IMR-90 (cell line): ENCODE measurements at regions not wholly inside any gene's neighbourhood (a gene's known extent, or its start where the extent isn't known, plus 50 kb on each side); places are given as distances from the start of the nearest gene placed in this dataset.

Source experiments
- ATAC-seq: fragments of 200-7000 bp; cut with Tn5 transposase; 2 replicates; pipeline ENCODE4 v1.9.1; 2020; ENCODE audit warnings: low read depth, mild to moderate bottlenecking, moderate library complexity
- BruUV-seq: library from RNA; stranded (reverse); fragments of 400-500 nt; replicated peaks from 2 replicates; lab custom pipeline; 2021; lab: Mats Ljungman, UMichigan
- CTCF ChIA-PET: fragments of 300-600 bp; formaldehyde crosslinking; extraction: SDS; loops from one replicate; lab custom pipeline; 2021; ENCODE audit warnings: antibody characterized with exemption; lab: Yijun Ruan, JAX
- POLR2A ChIA-PET: fragments of 300-600 bp; sonication (Branson Sonifier 250); formaldehyde crosslinking; loops from one replicate; lab custom pipeline; 2022; ENCODE audit warnings: antibody characterized with exemption; ENCODE audit not compliant: unreplicated experiment; lab: Charles Lee
- DNase-seq: peaks from one replicate; pipeline ENCODE4 v3.0.0; 2013
- H2AFZ ChIP-seq: replicated peaks from 2 replicates; pipeline ENCODE3; 2013; ENCODE audit warnings: low read length, mild to moderate bottlenecking; ENCODE audit not compliant: poor library complexity
- H2AK5ac ChIP-seq: 2 replicates; pipeline ENCODE4 v1.6.1; 2013; ENCODE audit warnings: low read depth, low read length, inconsistent platforms
- H2AK9ac ChIP-seq: replicated peaks from 2 replicates; pipeline ENCODE3; 2013; ENCODE audit warnings: mild to moderate bottlenecking, low read depth, low read length, moderate library complexity; ENCODE audit not compliant: poor library complexity
- H2BK120ac ChIP-seq: 2 replicates; pipeline ENCODE4 v1.6.1; 2013; ENCODE audit warnings: low read depth, low read length, inconsistent platforms
- H2BK15ac ChIP-seq: 3 replicates; pipeline ENCODE4 v1.6.1; 2013; ENCODE audit warnings: low read depth, low read length, inconsistent platforms
- H2BK20ac ChIP-seq: 2 replicates; pipeline ENCODE4 v1.6.1; 2013; ENCODE audit warnings: low read depth, mild to moderate bottlenecking, inconsistent platforms, low read length, moderate library complexity
- H2BK5ac ChIP-seq: 2 replicates; pipeline ENCODE4 v1.6.1; 2013; ENCODE audit warnings: mild to moderate bottlenecking, low read depth, low read length, inconsistent platforms; ENCODE audit not compliant: poor library complexity, severe bottlenecking
- H3K14ac ChIP-seq: replicated peaks from 2 replicates; pipeline ENCODE4 v1.6.1; 2013; ENCODE audit warnings: low read depth, low read length, inconsistent platforms
- H3K18ac ChIP-seq: 2 replicates; pipeline ENCODE4 v1.6.1; 2013; ENCODE audit warnings: low read depth, low read length, control low read depth
- H3K23ac ChIP-seq: 2 replicates; pipeline ENCODE4 v1.6.1; 2013; ENCODE audit warnings: low read depth, low read length, inconsistent platforms
- H3K27ac ChIP-seq: 2 replicates; pipeline ENCODE4 v1.5.1; 2013; ENCODE audit warnings: mild to moderate bottlenecking, control low read depth, low read length; ENCODE audit not compliant: insufficient read depth
- H3K27me3 ChIP-seq: 2 replicates; pipeline ENCODE4 v1.6.1; 2013; ENCODE audit warnings: low read length; ENCODE audit not compliant: control insufficient read depth, insufficient read depth
- H3K36me3 ChIP-seq: 2 replicates; pipeline ENCODE4 v1.6.1; 2013; ENCODE audit warnings: low read length, mixed read lengths; ENCODE audit not compliant: control insufficient read depth, insufficient read depth
- H3K4ac ChIP-seq: 2 replicates; pipeline ENCODE4 v1.6.1; 2013; ENCODE audit warnings: low read depth, low read length, inconsistent platforms
- H3K4me1 ChIP-seq: 2 replicates; pipeline ENCODE4 v1.6.1; 2013; ENCODE audit warnings: low read length, mixed read lengths; ENCODE audit not compliant: control insufficient read depth, insufficient read depth
- H3K4me2 ChIP-seq: 2 replicates; pipeline ENCODE4 v1.6.1; 2013; ENCODE audit warnings: low read depth, mild to moderate bottlenecking, control low read depth, low read length, moderate library complexity
- H3K4me3 ChIP-seq: 2 replicates; pipeline ENCODE4 v1.5.1; 2013; ENCODE audit warnings: low read depth, mild to moderate bottlenecking, control low read depth, low read length, moderate library complexity; ENCODE audit not compliant: insufficient read depth
- H3K56ac ChIP-seq: 2 replicates; pipeline ENCODE4 v1.6.1; 2013; ENCODE audit warnings: low read length, inconsistent platforms; ENCODE audit not compliant: insufficient read depth; ENCODE audit errors: extremely low read depth
- H3K79me1 ChIP-seq, 2 experiments: 2 replicates each; pipeline ENCODE4 v1.6.1; 2013; ENCODE audit warnings: low read length in 2 of 2, inconsistent platforms in 1 of 2, low read depth in 1 of 2
- H3K9ac ChIP-seq: 2 replicates; pipeline ENCODE4 v1.6.1; 2013; ENCODE audit warnings: low read depth, low read length, control low read depth
- H3K9me1 ChIP-seq: 2 replicates; pipeline ENCODE4 v1.6.1; 2013; ENCODE audit warnings: low read length, inconsistent platforms; ENCODE audit not compliant: insufficient read depth
- H3K9me3 ChIP-seq: 2 replicates; pipeline ENCODE4 v1.6.1; 2013; ENCODE audit warnings: low read length; ENCODE audit not compliant: control insufficient read depth, insufficient read depth
- H4K20me1 ChIP-seq: 2 replicates; pipeline ENCODE4 v1.6.1; 2013; ENCODE audit warnings: low read length, inconsistent platforms; ENCODE audit not compliant: insufficient read depth
- H4K5ac ChIP-seq: 2 replicates; pipeline ENCODE4 v1.6.1; 2013; ENCODE audit warnings: mild to moderate bottlenecking, low read depth, low read length, control low read depth
- H4K8ac ChIP-seq, 2 experiments: 2 replicates each; pipeline ENCODE4 v1.6.1; 2013; ENCODE audit warnings: low read depth in 2 of 2, low read length in 2 of 2, control low read depth in 1 of 2, inconsistent platforms in 1 of 2
- H4K91ac ChIP-seq: 2 replicates; pipeline ENCODE4 v1.6.1; 2013; ENCODE audit warnings: low read depth, low read length, inconsistent platforms; ENCODE audit not compliant: insufficient read depth
- CEBPB ChIP-seq: IDR thresholded peaks from 2 replicates; pipeline ENCODE4 v1.6.1; 2012; ENCODE audit warnings: low read depth, low read length, improper control_type of control experiment
- USF2 ChIP-seq: fragments of 150-350 bp; IDR thresholded peaks from 2 replicates; pipeline ENCODE4 v1.6.1; 2017; ENCODE audit warnings: mild to moderate bottlenecking, antibody characterized with exemption, low read length, low read depth
- WGBS, 2 experiments: methylation state at CpG; one replicate each; pipeline versions ENCODE4 v1.1.5 to v1.1.7; 2013; ENCODE audit warnings: missing lambda C conversion rate in 2 of 2; ENCODE audit not compliant: insufficient read length in 1 of 2; ENCODE audit errors: extremely low coverage in 2 of 2; 5-methylcytosine and 5-hydroxymethylcytosine counted together
- dilution Hi-C: fragments of 300-500 bp; cut with HindIII; formaldehyde crosslinking; loops from one replicate; pipeline ENCODE4 v1.14.3; 2018; ENCODE audit warnings: low sequenced_read_pairs; ENCODE audit not compliant: unreplicated experiment
- in situ Hi-C: fragments of 300-500 bp; cut with MboI; formaldehyde crosslinking; loops from 3 replicates; pipeline ENCODE4 v1.14.3; 2019; ENCODE audit warnings: low sequenced_read_pairs, inconsistent platforms, mixed read lengths
- intact Hi-C: fragments of 100-400 bp; cut with micrococcal nuclease; formaldehyde crosslinking; loops from 2 replicates; pipeline ENCODE4 v1.10.0; 2022

DNA sequence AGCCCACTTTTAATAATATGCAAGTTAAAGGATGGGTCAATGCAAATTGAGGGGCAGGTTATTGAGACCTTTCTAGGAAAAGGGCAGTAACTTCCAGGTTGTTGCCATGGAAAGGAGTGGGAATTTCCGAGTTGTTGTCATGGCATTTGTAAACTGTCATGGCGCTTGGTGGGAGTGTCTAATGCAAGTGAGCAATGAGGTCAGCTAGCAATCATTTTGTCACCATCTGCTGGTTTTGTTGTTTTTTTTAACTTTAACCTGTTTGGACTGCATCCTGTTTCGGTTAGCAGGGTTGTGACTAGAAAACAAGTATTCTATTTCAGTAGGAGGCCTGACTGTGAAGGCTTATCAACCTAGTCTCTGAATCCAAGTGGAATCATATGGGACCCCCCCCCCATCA is 85.8 kb upstream of the TSPAN11 start:
- H3K14ac ChIP-seq = no peak overlapping the region
- TF ChIP-seq CEBPB (no peak), USF2 (no peak)
- dilution Hi-C loops (no loop called here), intact Hi-C loops (loop anchor here (10.0 kb wide), 2 partner anchors 434 to 1536 kb away; no protein-coding TSS in a partner anchor), in situ Hi-C loops (loop anchor here (25.0 kb wide), 1 partner anchor 1753 kb away; no protein-coding TSS in a partner anchor)
- WGBS, 2 experiments = no CpG with 5 or more reads among the region's 3 CpGs
- peaks cover 33% of the 10 kb centered on the region for H3K27me3 ChIP-seq
- H3K36me3 ChIP-seq = no peaks in the 10 kb centered on the region
- H3K4ac ChIP-seq = no peak overlapping the region
- no peaks in the 10 kb centered on the region for H3K9me1 ChIP-seq
- no peak overlapping the region for H4K8ac ChIP-seq
- no peaks in the 10 kb centered on the region for H4K20me1 ChIP-seq
- no peak overlapping the region for H3K9ac ChIP-seq
- H3K56ac ChIP-seq = no peak overlapping the region
- no peak overlapping the region for H3K23ac ChIP-seq
- no peak overlapping the region for H2BK120ac ChIP-seq
- no peak overlapping the region for H2AFZ ChIP-seq
- BruUV-seq = no TSS peak
- no peak overlapping the region for H3K27ac ChIP-seq
- H2AK5ac ChIP-seq = no peak overlapping the region
- no peak overlapping the region for H4K5ac ChIP-seq
- no peaks in the 10 kb centered on the region for H3K4me1 ChIP-seq
- H3K4me2 ChIP-seq = no peak overlapping the region
- H2AK9ac ChIP-seq = no peak overlapping the region
- H3K9me3 ChIP-seq = no peaks in the 10 kb centered on the region; the same call in 1 of the 2 replicates
- no peak overlapping the region for H3K18ac ChIP-seq
- H3K4me3 ChIP-seq = no peak overlapping the region
- H2BK15ac ChIP-seq = no peak overlapping the region
- H2BK20ac ChIP-seq = no peak overlapping the region
- POLR2A ChIA-PET = interaction anchor here (0.7 kb wide), 1 partner anchor 1850 kb away, joined by 3 read pairs; no protein-coding TSS in a partner anchor
- H2BK5ac ChIP-seq = no peak overlapping the region
- CTCF ChIA-PET = no interaction called here
- H4K91ac ChIP-seq = no peak overlapping the region
- no peaks in the 10 kb centered on the region for H3K79me1 ChIP-seq
- DNase-seq = no peak
- no peak for ATAC-seq
